ENCODE measurements at regions not wholly inside any gene's neighbourhood (a gene's known extent, or its start where the extent isn't known, plus 50 kb on each side); places are given as distances from the start of the nearest gene placed in this dataset.
"Not testable (repeated sequence)": the region's sequence is repeated elsewhere in the genome, so short reads cannot be mapped to it uniquely, and the experiment has no call there.

DNA sequence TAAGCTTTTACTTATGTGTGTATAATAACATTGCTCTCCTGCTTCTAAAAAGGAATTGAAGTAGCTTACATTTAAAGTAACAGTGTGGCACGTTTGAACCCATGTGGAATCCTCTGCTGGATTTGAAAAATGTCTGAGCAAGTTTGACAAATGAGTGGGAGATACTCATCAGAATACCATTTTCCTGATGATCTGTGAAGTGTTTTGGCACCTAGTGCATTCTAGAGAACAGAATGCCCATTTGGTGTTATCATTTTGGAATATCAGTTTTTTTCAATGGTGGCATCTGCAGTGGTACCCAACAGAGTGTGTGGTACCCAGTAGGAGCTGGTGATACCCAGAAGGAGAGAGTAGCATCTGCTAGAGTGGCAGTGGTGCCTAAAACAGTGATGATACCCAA lies 471.1 kb downstream of the PLK2 start:
- no peak overlapping the region for H3K27ac ChIP-seq
- no peak for TF ChIP-seq ZFX (IDR thresholded peaks at IDR 0.05)
- no peak for TF ChIP-seq CTCF (conservative IDR thresholded peaks at IDR 0.05)

DNA sequence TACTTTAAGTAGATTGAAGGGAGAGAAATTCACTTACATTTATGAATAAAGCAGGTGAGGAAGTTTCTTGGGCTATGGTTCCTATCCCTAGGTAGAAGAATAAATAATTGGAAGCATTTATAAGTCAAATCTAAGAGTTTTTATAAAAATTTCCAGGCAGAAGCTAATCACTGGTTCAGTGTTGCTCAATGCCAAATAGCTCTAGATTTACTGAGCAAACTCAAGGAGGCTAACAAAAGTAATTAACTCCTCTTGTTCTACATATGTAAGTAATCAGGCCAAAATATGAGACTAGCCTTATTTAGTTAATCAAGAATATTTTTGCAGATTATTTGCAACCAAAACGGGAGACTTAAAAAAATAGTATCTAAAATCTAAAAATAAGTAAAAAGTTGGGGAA lies 472.3 kb downstream of the PLK2 start:
- H3K27ac ChIP-seq = no peak overlapping the region
- TF ChIP-seq ZFX (IDR thresholded peaks at IDR 0.05) (no peak), CTCF (conservative IDR thresholded peaks at IDR 0.05) (no peak)

DNA sequence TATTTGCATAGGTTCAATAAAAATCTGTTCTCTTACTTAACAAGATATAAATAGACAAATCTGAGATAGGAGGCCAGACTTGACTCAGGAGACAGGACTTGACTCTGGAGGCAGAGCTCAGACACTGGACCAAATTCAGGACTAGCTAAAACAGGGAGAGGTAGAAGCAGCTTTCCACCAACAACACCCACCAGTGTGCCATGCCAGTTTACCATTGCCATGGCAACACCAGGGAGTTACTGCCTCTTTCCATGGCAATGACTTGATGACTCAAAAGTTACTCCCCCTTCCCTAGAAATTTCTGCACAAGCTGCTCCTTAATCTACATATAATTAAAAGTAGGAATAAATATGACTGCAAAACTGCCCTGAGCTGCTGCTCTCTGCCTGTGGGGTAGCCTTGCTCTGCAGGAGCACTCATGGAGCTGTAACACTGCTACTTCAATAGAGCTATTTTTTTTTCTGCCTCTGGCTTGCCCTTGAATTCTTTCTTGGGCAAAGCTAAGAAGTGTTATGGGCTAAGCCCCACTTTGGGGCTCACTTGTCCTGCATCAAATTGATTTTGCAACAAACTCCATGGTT lies 473.0 kb downstream of the PLK2 start:
- TF ChIP-seq CTCF (conservative IDR thresholded peaks at IDR 0.05) = no peak
- TF ChIP-seq ZFX (IDR thresholded peaks at IDR 0.05) = no peak
- H3K27ac ChIP-seq = no peak overlapping the region

GRCh38 chr5:57983426-57983825 lies 476.5 kb downstream of the PLK2 start:
- TF ChIP-seq CTCF (conservative IDR thresholded peaks at IDR 0.05) (no peak), ZFX (IDR thresholded peaks at IDR 0.05) (no peak)
- H3K27ac ChIP-seq = no peak overlapping the region

GRCh38 chr5:57979671-57980070 lies 480.2 kb downstream of the PLK2 start:
- H3K27ac ChIP-seq = no peak overlapping the region
- no peak for TF ChIP-seq CTCF (conservative IDR thresholded peaks at IDR 0.05)
- no peak for TF ChIP-seq ZFX (IDR thresholded peaks at IDR 0.05)

DNA sequence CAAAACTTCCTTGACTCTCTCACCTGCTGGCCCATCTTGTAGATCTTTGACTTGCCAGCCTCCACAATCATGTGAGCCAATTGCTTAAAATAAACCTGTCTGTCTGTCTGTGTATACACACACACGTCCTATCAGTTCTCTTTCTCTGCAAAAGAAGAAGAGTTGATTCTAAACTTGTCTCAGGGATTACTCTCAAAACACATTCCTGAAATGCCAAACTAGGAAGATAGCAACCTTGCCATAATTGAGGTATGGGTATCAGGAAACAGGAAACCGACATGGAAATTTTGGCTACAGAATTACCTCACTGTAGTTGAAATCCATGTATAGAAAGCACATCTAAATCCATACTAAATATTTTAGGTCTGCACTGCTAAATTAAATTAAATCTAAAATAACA lies 483.4 kb downstream of the PLK2 start:
- H3K27ac ChIP-seq = no peak overlapping the region
- TF ChIP-seq ZFX (IDR thresholded peaks at IDR 0.05) = no peak
- TF ChIP-seq CTCF (conservative IDR thresholded peaks at IDR 0.05) = no peak

- H3K27ac ChIP-seq = not testable (repeated sequence)
These were observed 487.8 kb downstream of the PLK2 start for GRCh38 chr5:57972099-57972498.

- H3K27ac ChIP-seq = no peak overlapping the region
- TF ChIP-seq CTCF (conservative IDR thresholded peaks at IDR 0.05) = no peak
- no peak for TF ChIP-seq ZFX (IDR thresholded peaks at IDR 0.05)
These were observed 478.0 kb upstream of the ACTBL2 start for GRCh38 chr5:57960569-57960968.
